Jurkat, Clone E6-1 (cell line): ENCODE measurements at regions not wholly inside any gene's neighbourhood (a gene's known extent, or its start where the extent isn't known, plus 50 kb on each side); places are given as distances from the start of the nearest gene placed in this dataset.

ENCODE experiments used
- DNase-seq: peaks from one replicate; pipeline ENCODE4 v3.0.0-alpha.2; 2011; ENCODE audit warnings: low read depth, low spot score
- H3K4me3 ChIP-seq: 2 replicates; pipeline ENCODE4 v1.5.1; 2011; ENCODE audit warnings: mild to moderate bottlenecking, low read length, control low read depth, moderate library complexity

- no peak overlapping the region for H3K4me3 ChIP-seq
- DNase-seq = no peak
These were observed 339.7 kb downstream of the USP25 start for GRCh38 chr21:16069178-16070112.

- no peak for DNase-seq
These were observed 340.4 kb downstream of the USP25 start for GRCh38 chr21:16070207-16070651.

GRCh38 chr21:16071092-16071491 is 341.3 kb downstream of the USP25 start:
- no peak overlapping the region for H3K4me3 ChIP-seq

More at GRCh38 chr21:16070207-16070651, 340.4 kb downstream of the USP25 start:
- H3K4me3 ChIP-seq = no peak overlapping the region

GRCh38 chr21:16071761-16072160 is 342.0 kb downstream of the USP25 start:
- DNase-seq = no peak
- H3K4me3 ChIP-seq = no peak overlapping the region

More at GRCh38 chr21:16071092-16071491, 341.3 kb downstream of the USP25 start:
- DNase-seq = no peak

- H3K4me3 ChIP-seq = no peak overlapping the region
- no peak for DNase-seq
These were observed 342.4 kb downstream of the USP25 start for GRCh38 chr21:16072221-16072620.

GRCh38 chr21:16072737-16073136 is 343.0 kb downstream of the USP25 start:
- no peak overlapping the region for H3K4me3 ChIP-seq
- DNase-seq = no peak

GRCh38 chr21:16073586-16073985 is 343.8 kb downstream of the USP25 start:
- H3K4me3 ChIP-seq = no peak overlapping the region
- no peak for DNase-seq

- H3K4me3 ChIP-seq = no peak overlapping the region
- no peak for DNase-seq
These were observed 345.2 kb downstream of the USP25 start for GRCh38 chr21:16074950-16075489.

- H3K4me3 ChIP-seq = no peak overlapping the region
- DNase-seq = no peak
These were observed 346.0 kb downstream of the USP25 start for GRCh38 chr21:16075649-16076282.

- no peak for DNase-seq
- no peak overlapping the region for H3K4me3 ChIP-seq
These were observed 346.7 kb downstream of the USP25 start for GRCh38 chr21:16076465-16076864.

- DNase-seq = no peak
- H3K4me3 ChIP-seq = no peak overlapping the region
These were observed 348.6 kb downstream of the USP25 start for GRCh38 chr21:16078382-16078781.

- DNase-seq = no peak
These were observed 350.0 kb downstream of the USP25 start for GRCh38 chr21:16079830-16080229.

GRCh38 chr21:16081304-16081703 is 351.5 kb downstream of the USP25 start:
- no peak for DNase-seq
- no peak overlapping the region for H3K4me3 ChIP-seq

More at GRCh38 chr21:16079830-16080229, 350.0 kb downstream of the USP25 start:
- H3K4me3 ChIP-seq = no peak overlapping the region

- no peak overlapping the region for H3K4me3 ChIP-seq
- DNase-seq = peak; percentile 2
These were observed 352.4 kb downstream of the USP25 start for GRCh38 chr21:16082038-16082816.

GRCh38 chr21:16084776-16085364 is 355.1 kb downstream of the USP25 start:
- no peak for DNase-seq
- no peak overlapping the region for H3K4me3 ChIP-seq

- DNase-seq = no peak
- no peak overlapping the region for H3K4me3 ChIP-seq
These were observed 355.6 kb downstream of the USP25 start for GRCh38 chr21:16085421-16085820.

- H3K4me3 ChIP-seq = no peak overlapping the region
- DNase-seq = no peak
These were observed 356.3 kb downstream of the USP25 start for GRCh38 chr21:16086121-16086520.

GRCh38 chr21:16086936-16087335 is 357.2 kb downstream of the USP25 start:
- H3K4me3 ChIP-seq = no peak overlapping the region
- DNase-seq = no peak

GRCh38 chr21:16087523-16087922 is 357.7 kb downstream of the USP25 start:
- no peak for DNase-seq
- H3K4me3 ChIP-seq = no peak overlapping the region
